ENCODE measurements at regions not wholly inside any gene's neighbourhood (a gene's known extent, or its start where the extent isn't known, plus 50 kb on each side); places are given as distances from the start of the nearest gene placed in this dataset.

GRCh38 chr20:4502756-4503155 is 183.5 kb upstream of the PRNP start:
- no peak for TF ChIP-seq CTCF (IDR thresholded peaks at IDR 0.05)
- TF ChIP-seq EZH2 (IDR thresholded peaks at IDR 0.05; ENCODE audit: borderline replicate concordance, insufficient read depth, low read depth, low read length, poor library complexity, severe bottlenecking), result no peak

Data from B cell (primary cell).